ENCODE measurements at regions not wholly inside any gene's neighbourhood (a gene's known extent, or its start where the extent isn't known, plus 50 kb on each side); places are given as distances from the start of the nearest gene placed in this dataset.

- TF ChIP-seq CTCF (IDR thresholded peaks at IDR 0.05) (no peak), POLR2A (IDR thresholded peaks at IDR 0.05) (no peak)
Observed at GRCh38 chr9:78424299-78424698, 127.4 kb downstream of the PSAT1 start.
